Body of pancreas (tissue), 4 donors: ENCODE measurements at regions not wholly inside any gene's neighbourhood (a gene's known extent, or its start where the extent isn't known, plus 50 kb on each side); places are given as distances from the start of the nearest gene placed in this dataset.

ENCODE experiments used
- ATAC-seq: fragments of 150-250 bp; one replicate; pipeline ENCODE4 v1.9.1; 2016
- DNase-seq, 4 donors: peaks; one replicate each; pipeline ENCODE4 v3.0.0-alpha.2; 2019
- H3K27ac ChIP-seq, 4 donors: fragments of 200-600 bp; sonication (generic); 1 replicate in 3 of 4; 2 replicates in 1 of 4; pipeline versions ENCODE4 v1.5.1 to v1.6.1; 2016 to 2019; ENCODE audit warnings: mild to moderate bottlenecking in 1 of 4, mixed read lengths in 1 of 4, moderate library complexity in 1 of 4
- H3K27me3 ChIP-seq, 2 donors: fragments of 200-600 bp; sonication (generic); one replicate each; pipeline ENCODE4 v1.6.0; 2016; ENCODE audit warnings: mild to moderate bottlenecking in 1 of 2
- H3K36me3 ChIP-seq, 2 donors: fragments of 200-600 bp; sonication (generic); replicated peaks in 1 of 2; 2 replicates each; pipeline ENCODE4 v1.5.1; 2016; ENCODE audit warnings: low read depth in 2 of 2; ENCODE audit not compliant: insufficient read depth in 1 of 2
- H3K4me1 ChIP-seq: fragments of 200-600 bp; sonication (generic); one replicate; pipeline ENCODE4 v1.6.0; 2016
- H3K4me3 ChIP-seq, 2 donors: fragments of 200-600 bp; sonication (generic); 1 replicate in 1 of 2; 2 replicates in 1 of 2; pipeline ENCODE4 v1.5.1; 2016 to 2019
- H3K9me3 ChIP-seq, 3 donors: fragments of 200-600 bp; sonication (generic); 1 replicate in 2 of 3; 2 replicates in 1 of 3; pipeline ENCODE4 v1.5.1; 2016
- POLR2A ChIP-seq, 3 donors: fragments of 450-650 bp; IDR thresholded peaks; one replicate each; pipeline ENCODE4 v1.6.1; 2016; ENCODE audit warnings: antibody characterized with exemption in 3 of 3, mild to moderate bottlenecking in 2 of 3
- WGBS, 2 donors: methylation state at CpG; one replicate each; pipeline ENCODE4 v1.1.5; 2017; 5-methylcytosine and 5-hydroxymethylcytosine counted together
- intact Hi-C: fragments of 100-400 bp; cut with DNase I; formaldehyde crosslinking; loops from one replicate; pipeline ENCODE4 v1.15.1; 2023
- TF ChIP-seq, protein P1 (sequence below), 7 experiments: fragments of 450-650 bp in 4 of 7; fragments of 200-600 bp in 3 of 7; sonication (generic) in 3 of 7; IDR thresholded peaks; one replicate each; pipeline ENCODE4 v1.5.1; 2016 to 2019; ENCODE audit warnings: antibody characterized with exemption in 7 of 7

DNA sequence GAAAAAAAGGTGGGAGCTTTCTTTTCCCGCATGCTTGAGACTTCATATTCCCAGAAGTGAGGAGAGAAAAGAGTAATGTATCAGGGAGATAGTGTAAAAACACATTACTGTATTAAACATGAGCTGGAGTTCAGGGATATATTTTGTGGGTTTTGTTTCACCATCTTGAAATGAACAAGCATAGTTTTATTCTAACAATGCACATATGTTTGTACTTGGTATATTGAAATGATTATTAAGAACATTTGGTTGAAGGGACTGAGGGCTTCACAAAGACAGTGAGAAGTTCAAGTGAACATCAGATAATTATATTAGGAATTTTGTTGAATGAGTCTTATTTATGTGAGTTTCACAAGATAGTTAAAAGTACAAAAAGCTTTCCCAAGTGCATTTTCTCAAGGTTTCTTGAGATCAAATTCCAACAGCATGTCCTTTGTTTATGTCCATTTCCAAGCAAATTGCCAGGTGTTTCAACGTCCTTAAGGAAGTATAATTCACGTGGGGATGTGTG is 368.8 kb downstream of the ANKRD50 start:
- no peaks in the 10 kb centered on the region for H3K4me1 ChIP-seq
- DNase-seq: no peak
- no peaks in the 10 kb centered on the region for H3K36me3 ChIP-seq
- H3K4me3 ChIP-seq: no peak overlapping the region
- 62 to 68% methylated on average over 3 of the region's 3 CpGs for WGBS, 2 donors
- intact Hi-C loops: no loop called here
- no peak for ATAC-seq
- no peak overlapping the region for H3K27ac ChIP-seq
- H3K27me3 ChIP-seq: no peaks in the 10 kb centered on the region
- TF ChIP-seq, protein P1, sequence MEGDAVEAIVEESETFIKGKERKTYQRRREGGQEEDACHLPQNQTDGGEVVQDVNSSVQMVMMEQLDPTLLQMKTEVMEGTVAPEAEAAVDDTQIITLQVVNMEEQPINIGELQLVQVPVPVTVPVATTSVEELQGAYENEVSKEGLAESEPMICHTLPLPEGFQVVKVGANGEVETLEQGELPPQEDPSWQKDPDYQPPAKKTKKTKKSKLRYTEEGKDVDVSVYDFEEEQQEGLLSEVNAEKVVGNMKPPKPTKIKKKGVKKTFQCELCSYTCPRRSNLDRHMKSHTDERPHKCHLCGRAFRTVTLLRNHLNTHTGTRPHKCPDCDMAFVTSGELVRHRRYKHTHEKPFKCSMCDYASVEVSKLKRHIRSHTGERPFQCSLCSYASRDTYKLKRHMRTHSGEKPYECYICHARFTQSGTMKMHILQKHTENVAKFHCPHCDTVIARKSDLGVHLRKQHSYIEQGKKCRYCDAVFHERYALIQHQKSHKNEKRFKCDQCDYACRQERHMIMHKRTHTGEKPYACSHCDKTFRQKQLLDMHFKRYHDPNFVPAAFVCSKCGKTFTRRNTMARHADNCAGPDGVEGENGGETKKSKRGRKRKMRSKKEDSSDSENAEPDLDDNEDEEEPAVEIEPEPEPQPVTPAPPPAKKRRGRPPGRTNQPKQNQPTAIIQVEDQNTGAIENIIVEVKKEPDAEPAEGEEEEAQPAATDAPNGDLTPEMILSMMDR (IDR thresholded peaks at IDR 0.05): no peak
- no peak for TF ChIP-seq POLR2A (IDR thresholded peaks at IDR 0.05)
- no peaks in the 10 kb centered on the region for H3K9me3 ChIP-seq

DNA sequence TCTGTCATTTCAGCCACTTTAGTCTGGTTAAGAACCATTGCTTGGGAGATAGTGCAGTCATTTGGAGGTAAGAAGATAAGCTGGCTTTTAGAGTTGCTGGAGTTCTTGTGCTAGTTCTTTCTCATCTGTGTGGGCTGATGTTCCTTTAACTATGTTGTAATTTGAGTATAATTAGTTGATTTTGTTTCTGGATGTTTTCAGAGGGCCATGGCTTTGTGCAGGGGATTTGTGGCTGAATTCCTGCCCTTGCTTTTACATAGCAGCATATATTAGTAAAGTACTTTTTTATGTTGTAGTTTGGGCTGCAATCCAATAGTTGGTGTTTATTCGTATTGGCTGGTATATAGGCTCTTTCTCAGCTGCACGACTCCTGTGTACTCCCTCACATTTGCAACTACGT is 339.6 kb downstream of the ANKRD50 start:
- H3K36me3 ChIP-seq: no peaks in the 10 kb centered on the region
- 76 to 77% methylated on average over 3 of the region's 3 CpGs for WGBS, 2 donors
- no peak overlapping the region for H3K27ac ChIP-seq
- ATAC-seq (no peak), DNase-seq (no peak)
- no peaks in the 10 kb centered on the region for H3K9me3 ChIP-seq
- H3K27me3 ChIP-seq: no peaks in the 10 kb centered on the region
- no peak for TF ChIP-seq POLR2A (IDR thresholded peaks at IDR 0.05)
- TF ChIP-seq, protein P1 (IDR thresholded peaks at IDR 0.05): no peak
- H3K4me1 ChIP-seq: no peaks in the 10 kb centered on the region
- intact Hi-C loops: no loop called here
- H3K4me3 ChIP-seq: no peak overlapping the region

DNA sequence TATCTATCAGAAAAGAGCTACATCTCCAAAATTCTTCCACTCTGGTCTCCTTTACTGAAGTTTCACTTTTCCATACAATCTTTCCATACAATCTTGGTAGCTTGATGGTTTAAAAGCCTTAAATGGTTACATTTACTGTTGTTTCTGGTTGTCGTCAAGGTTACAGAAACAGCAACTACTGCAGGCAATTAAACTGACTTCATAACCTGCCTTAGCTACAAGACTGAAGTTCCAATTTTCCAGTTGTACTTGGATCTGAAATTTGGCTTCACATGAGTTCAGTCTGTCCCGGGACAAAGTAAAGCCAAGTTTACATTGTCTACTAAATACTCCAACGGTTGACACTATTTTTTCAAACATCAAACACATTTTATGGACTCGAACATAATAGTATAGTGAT is 326.4 kb downstream of the ANKRD50 start:
- TF ChIP-seq POLR2A (IDR thresholded peaks at IDR 0.05): no peak
- TF ChIP-seq, protein P1 (IDR thresholded peaks at IDR 0.05): no peak
- no peak for ATAC-seq

DNA sequence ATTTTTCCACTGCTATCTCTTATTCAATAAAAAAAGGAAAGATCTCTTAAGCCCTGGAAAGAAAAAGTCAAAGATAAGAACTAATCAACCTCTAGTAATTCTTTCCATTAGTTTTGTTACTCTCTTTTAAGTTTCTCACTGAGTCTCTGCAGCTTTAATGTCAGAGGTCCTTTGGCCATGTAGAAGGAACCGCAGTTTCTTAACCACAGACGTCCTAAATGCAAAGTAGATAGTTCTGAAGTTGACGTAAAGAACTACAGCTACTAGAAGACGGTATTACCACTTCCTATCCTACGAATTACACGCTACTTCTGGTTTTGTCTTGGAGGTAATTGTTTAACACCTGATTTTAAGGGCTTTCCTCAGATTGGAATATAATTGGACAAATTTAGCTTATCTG is 325.9 kb downstream of the ANKRD50 start:
- DNase-seq: no peak
- no peak for ATAC-seq
- no peak overlapping the region for H3K27ac ChIP-seq
- no peak overlapping the region for H3K4me3 ChIP-seq
- intact Hi-C loops: no loop called here
- TF ChIP-seq, protein P1 (IDR thresholded peaks at IDR 0.05): no peak
- no peak for TF ChIP-seq POLR2A (IDR thresholded peaks at IDR 0.05)
- no peaks in the 10 kb centered on the region for H3K36me3 ChIP-seq
- 75 to 77% methylated on average over 6 of the region's 6 CpGs for WGBS, 2 donors
- H3K27me3 ChIP-seq: no peaks in the 10 kb centered on the region
- H3K9me3 ChIP-seq: no peaks in the 10 kb centered on the region
- H3K4me1 ChIP-seq: no peaks in the 10 kb centered on the region

More for the DNA sequence above, 326.4 kb downstream of the ANKRD50 start:
- intact Hi-C loops: no loop called here
- Histone ChIP-seq H3K27me3 (no peaks in the 10 kb centered on the region), H3K4me1 (no peaks in the 10 kb centered on the region), H3K9me3 (no peaks in the 10 kb centered on the region), H3K27ac (no peak overlapping the region), H3K4me3 (no peak overlapping the region), H3K36me3 (no peaks in the 10 kb centered on the region)
- 52% methylated on average over 4 of the region's 4 CpGs for WGBS, 2 donors
- no peak for DNase-seq

DNA sequence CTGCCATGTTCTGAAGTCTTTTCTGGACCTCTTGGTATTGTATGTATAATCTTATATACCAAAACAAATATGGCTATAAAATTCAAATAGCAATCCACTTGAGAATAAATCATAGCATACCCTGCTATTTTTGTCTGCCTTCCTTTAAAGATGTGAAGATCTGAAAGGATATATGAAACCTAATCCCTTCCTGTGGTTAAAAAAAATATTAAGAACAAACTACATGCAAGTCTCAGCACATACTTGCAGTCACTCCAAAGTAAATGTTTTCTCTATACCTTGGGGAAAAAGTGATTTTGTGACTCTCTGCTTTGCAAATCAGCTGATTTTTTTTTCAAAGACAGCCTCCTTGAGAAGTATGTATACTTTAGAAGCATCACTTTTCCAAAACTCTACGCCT is 322.9 kb downstream of the ANKRD50 start:
- TF ChIP-seq, protein P1 (IDR thresholded peaks at IDR 0.05): no peak
- no peak for TF ChIP-seq POLR2A (IDR thresholded peaks at IDR 0.05)
- H3K4me1 ChIP-seq: no peaks in the 10 kb centered on the region
- no peak overlapping the region for H3K4me3 ChIP-seq
- H3K9me3 ChIP-seq: no peaks in the 10 kb centered on the region
- H3K36me3 ChIP-seq: no peaks in the 10 kb centered on the region
- no peak for ATAC-seq
- 71 to 82% methylated on average over 1 of the region's 1 CpG for WGBS, 2 donors
- H3K27me3 ChIP-seq: no peaks in the 10 kb centered on the region
- no peak overlapping the region for H3K27ac ChIP-seq
- DNase-seq: no peak
- intact Hi-C loops: no loop called here
